ENCODE measurements at regions not wholly inside any gene's neighbourhood (a gene's known extent, or its start where the extent isn't known, plus 50 kb on each side); places are given as distances from the start of the nearest gene placed in this dataset.
A peak's percentile ranks its signal among the peaks of the same experiment; 100 is the strongest.

GRCh38 chr15:97652700-97653167 is 307.8 kb upstream of the ARRDC4 start:
- DNase-seq (ENCODE audit: low spot score) (peak; percentile 50), ATAC-seq (peak; percentile 83)
- H3K4me1 Mint-ChIP-seq = peaks cover 35% of the 10 kb centered on the region
- TF ChIP-seq FOXJ3 (CRISPR knock-in tag; IDR thresholded peaks at IDR 0.05; ENCODE audit: borderline replicate concordance) (no peak), HMGA2 (CRISPR knock-in tag; IDR thresholded peaks at IDR 0.05) (no peak), NFATC4 (CRISPR knock-in tag; IDR thresholded peaks at IDR 0.05) (no peak), FOXP1 (CRISPR knock-in tag; IDR thresholded peaks at IDR 0.05; ENCODE audit: borderline replicate concordance) (peak; percentile 78; the same call in 1 of the 2 replicates)
- TF ChIP-seq, protein P1, sequence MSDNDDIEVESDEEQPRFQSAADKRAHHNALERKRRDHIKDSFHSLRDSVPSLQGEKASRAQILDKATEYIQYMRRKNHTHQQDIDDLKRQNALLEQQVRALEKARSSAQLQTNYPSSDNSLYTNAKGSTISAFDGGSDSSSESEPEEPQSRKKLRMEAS (CRISPR knock-in tag; IDR thresholded peaks at IDR 0.05) = peak; percentile 72; the same call in 1 of the 2 replicates
- no peaks in the 10 kb centered on the region for H3K9me3 Mint-ChIP-seq
- ChIA-PET CTCF (no interaction called here), POLR2A (no interaction called here)
- H3K27ac Mint-ChIP-seq = no peak overlapping the region
- H3K4me3 Mint-ChIP-seq = peak overlapping the region; percentile 68
- no peaks in the 10 kb centered on the region for H3K36me3 Mint-ChIP-seq
- peaks cover 29% of the 10 kb centered on the region for H3K27me3 Mint-ChIP-seq (ENCODE audit: low read depth)

DNA sequence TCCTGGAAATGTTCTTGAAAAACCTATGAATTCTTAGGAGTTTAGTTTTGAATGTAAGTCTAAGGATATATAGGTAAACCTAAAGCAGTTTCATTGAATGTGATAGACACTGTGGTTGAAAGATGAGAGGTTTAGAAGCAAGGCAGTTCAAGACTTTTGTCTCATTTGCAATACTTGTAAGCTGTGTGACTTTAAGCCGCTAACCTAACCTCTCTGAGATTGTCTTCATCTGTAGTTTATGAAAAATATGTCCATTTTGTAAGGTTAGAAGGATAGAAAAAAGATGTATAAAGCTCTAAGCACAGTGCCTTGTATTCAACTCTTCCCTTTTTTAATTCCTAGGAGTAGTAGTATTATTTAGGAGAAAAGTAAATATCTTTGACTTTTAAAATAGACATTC is 306.6 kb upstream of the ARRDC4 start:
- H3K9me3 Mint-ChIP-seq = no peaks in the 10 kb centered on the region
- H3K36me3 Mint-ChIP-seq = no peaks in the 10 kb centered on the region
- ChIA-PET CTCF (no interaction called here), POLR2A (no interaction called here)
- no peak overlapping the region for H3K27ac Mint-ChIP-seq
- peaks cover 35% of the 10 kb centered on the region for H3K4me1 Mint-ChIP-seq
- ATAC-seq (no peak), DNase-seq (ENCODE audit: low spot score) (no peak)
- peaks cover 29% of the 10 kb centered on the region for H3K27me3 Mint-ChIP-seq (ENCODE audit: low read depth)
- TF ChIP-seq, protein P2, sequence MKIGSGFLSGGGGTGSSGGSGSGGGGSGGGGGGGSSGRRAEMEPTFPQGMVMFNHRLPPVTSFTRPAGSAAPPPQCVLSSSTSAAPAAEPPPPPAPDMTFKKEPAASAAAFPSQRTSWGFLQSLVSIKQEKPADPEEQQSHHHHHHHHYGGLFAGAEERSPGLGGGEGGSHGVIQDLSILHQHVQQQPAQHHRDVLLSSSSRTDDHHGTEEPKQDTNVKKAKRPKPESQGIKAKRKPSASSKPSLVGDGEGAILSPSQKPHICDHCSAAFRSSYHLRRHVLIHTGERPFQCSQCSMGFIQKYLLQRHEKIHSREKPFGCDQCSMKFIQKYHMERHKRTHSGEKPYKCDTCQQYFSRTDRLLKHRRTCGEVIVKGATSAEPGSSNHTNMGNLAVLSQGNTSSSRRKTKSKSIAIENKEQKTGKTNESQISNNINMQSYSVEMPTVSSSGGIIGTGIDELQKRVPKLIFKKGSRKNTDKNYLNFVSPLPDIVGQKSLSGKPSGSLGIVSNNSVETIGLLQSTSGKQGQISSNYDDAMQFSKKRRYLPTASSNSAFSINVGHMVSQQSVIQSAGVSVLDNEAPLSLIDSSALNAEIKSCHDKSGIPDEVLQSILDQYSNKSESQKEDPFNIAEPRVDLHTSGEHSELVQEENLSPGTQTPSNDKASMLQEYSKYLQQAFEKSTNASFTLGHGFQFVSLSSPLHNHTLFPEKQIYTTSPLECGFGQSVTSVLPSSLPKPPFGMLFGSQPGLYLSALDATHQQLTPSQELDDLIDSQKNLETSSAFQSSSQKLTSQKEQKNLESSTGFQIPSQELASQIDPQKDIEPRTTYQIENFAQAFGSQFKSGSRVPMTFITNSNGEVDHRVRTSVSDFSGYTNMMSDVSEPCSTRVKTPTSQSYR (CRISPR knock-in tag; IDR thresholded peaks at IDR 0.05) = no peak
- TF ChIP-seq, protein P3, sequence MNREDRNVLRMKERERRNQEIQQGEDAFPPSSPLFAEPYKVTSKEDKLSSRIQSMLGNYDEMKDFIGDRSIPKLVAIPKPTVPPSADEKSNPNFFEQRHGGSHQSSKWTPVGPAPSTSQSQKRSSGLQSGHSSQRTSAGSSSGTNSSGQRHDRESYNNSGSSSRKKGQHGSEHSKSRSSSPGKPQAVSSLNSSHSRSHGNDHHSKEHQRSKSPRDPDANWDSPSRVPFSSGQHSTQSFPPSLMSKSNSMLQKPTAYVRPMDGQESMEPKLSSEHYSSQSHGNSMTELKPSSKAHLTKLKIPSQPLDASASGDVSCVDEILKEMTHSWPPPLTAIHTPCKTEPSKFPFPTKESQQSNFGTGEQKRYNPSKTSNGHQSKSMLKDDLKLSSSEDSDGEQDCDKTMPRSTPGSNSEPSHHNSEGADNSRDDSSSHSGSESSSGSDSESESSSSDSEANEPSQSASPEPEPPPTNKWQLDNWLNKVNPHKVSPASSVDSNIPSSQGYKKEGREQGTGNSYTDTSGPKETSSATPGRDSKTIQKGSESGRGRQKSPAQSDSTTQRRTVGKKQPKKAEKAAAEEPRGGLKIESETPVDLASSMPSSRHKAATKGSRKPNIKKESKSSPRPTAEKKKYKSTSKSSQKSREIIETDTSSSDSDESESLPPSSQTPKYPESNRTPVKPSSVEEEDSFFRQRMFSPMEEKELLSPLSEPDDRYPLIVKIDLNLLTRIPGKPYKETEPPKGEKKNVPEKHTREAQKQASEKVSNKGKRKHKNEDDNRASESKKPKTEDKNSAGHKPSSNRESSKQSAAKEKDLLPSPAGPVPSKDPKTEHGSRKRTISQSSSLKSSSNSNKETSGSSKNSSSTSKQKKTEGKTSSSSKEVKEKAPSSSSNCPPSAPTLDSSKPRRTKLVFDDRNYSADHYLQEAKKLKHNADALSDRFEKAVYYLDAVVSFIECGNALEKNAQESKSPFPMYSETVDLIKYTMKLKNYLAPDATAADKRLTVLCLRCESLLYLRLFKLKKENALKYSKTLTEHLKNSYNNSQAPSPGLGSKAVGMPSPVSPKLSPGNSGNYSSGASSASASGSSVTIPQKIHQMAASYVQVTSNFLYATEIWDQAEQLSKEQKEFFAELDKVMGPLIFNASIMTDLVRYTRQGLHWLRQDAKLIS (CRISPR knock-in tag; IDR thresholded peaks at IDR 0.05; ENCODE audit: borderline replicate concordance) = no peak
- no peak for TF ChIP-seq CDX4 (CRISPR knock-in tag; IDR thresholded peaks at IDR 0.05; ENCODE audit: borderline replicate concordance)
- TF ChIP-seq USF1 (CRISPR knock-in tag; IDR thresholded peaks at IDR 0.05) = no peak
- TF ChIP-seq, protein P4, sequence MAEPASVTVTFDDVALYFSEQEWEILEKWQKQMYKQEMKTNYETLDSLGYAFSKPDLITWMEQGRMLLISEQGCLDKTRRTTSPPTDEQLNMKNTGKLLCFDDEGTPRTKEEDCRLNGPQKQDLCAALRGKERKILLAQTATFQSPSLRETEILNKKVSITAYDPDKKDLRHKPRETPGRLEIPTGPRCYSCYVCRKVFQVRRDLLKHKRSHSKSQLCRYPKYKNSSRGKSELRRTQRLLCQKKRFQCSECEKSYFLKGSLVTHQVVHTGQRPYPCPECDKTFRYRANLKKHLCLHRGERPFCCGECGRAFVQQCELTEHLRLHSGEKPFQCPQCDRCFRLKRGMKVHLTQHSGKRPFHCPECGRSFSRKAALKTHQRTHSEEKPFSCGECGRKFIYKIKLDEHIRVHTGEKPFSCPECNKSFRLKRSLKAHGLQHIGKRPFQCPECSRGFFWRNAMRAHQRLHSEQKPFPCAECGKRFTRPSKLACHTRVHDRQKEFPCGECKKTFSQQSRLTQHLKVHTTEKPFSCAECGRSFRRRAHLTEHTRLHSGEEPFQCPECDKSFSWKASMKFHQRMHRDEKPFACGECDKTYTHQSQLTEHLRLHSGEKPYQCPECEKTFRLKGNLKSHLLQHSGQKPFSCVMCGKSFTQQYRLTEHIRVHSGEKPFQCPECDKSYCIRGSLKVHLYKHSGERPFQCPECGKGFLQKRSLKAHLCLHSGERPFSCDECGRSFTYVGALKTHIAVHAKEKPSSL (CRISPR knock-in tag; conservative IDR thresholded peaks at IDR 0.05) = no peak
- TF ChIP-seq ZNF263 (CRISPR knock-in tag; IDR thresholded peaks at IDR 0.05; ENCODE audit: low read depth) = no peak
- no peak for TF ChIP-seq SOX15 (CRISPR knock-in tag; IDR thresholded peaks at IDR 0.05)
- no peak overlapping the region for H3K4me3 Mint-ChIP-seq

Measured in WTC11 (cell line).